ENCODE measurements at regions not wholly inside any gene's neighbourhood (a gene's known extent, or its start where the extent isn't known, plus 50 kb on each side); places are given as distances from the start of the nearest gene placed in this dataset.
"Not testable (repeated sequence)": the region's sequence is repeated elsewhere in the genome, so short reads cannot be mapped to it uniquely, and the experiment has no call there.

- H3K27me3 Mint-ChIP-seq (ENCODE audit: low read depth, poor library complexity): no peaks in the 10 kb centered on the region
- peaks cover 35% of the 10 kb centered on the region for H3K4me1 Mint-ChIP-seq
- no peaks in the 10 kb centered on the region for H3K9me3 Mint-ChIP-seq
- TF ChIP-seq CTCF (IDR thresholded peaks at IDR 0.05): no peak
- peaks cover 12% of the 10 kb centered on the region for H3K36me3 Mint-ChIP-seq (ENCODE audit: low read depth)
- no peak overlapping the region for H3K27ac Mint-ChIP-seq
- DNase-seq: no peak
- H3K4me3 Mint-ChIP-seq: no peak overlapping the region
These were observed 159.6 kb upstream of the PZP start for GRCh38 chr12:9367828-9368227.

GRCh38 chr12:9367201-9367600 is 159.0 kb upstream of the PZP start:
- no peaks in the 10 kb centered on the region for H3K27me3 Mint-ChIP-seq (ENCODE audit: low read depth, poor library complexity)
- H3K4me3 Mint-ChIP-seq: no peak overlapping the region
- TF ChIP-seq CTCF (IDR thresholded peaks at IDR 0.05): no peak
- H3K9me3 Mint-ChIP-seq: no peaks in the 10 kb centered on the region
- H3K27ac Mint-ChIP-seq: no peak overlapping the region
- peaks cover 7% of the 10 kb centered on the region for H3K36me3 Mint-ChIP-seq (ENCODE audit: low read depth)
- DNase-seq: no peak
- peaks cover 35% of the 10 kb centered on the region for H3K4me1 Mint-ChIP-seq

- Mint-ChIP-seq H3K4me3 (no peak overlapping the region), H3K9me3 (no peaks in the 10 kb centered on the region), H3K27ac (no peak overlapping the region), H3K27me3 (ENCODE audit: low read depth, poor library complexity) (no peaks in the 10 kb centered on the region), H3K36me3 (ENCODE audit: low read depth) (peaks cover 8% of the 10 kb centered on the region), H3K4me1 (peaks cover 35% of the 10 kb centered on the region)
- no peak for TF ChIP-seq CTCF (IDR thresholded peaks at IDR 0.05)
- no peak for DNase-seq
These were observed 157.1 kb upstream of the PZP start for GRCh38 chr12:9365296-9365695.

- peak; percentile 33 for DNase-seq
- Mint-ChIP-seq H3K27me3 (ENCODE audit: low read depth, poor library complexity) (no peaks in the 10 kb centered on the region), H3K4me1 (peaks cover 35% of the 10 kb centered on the region), H3K4me3 (no peak overlapping the region), H3K36me3 (ENCODE audit: low read depth) (peaks cover 8% of the 10 kb centered on the region), H3K27ac (no peak overlapping the region), H3K9me3 (no peaks in the 10 kb centered on the region)
- TF ChIP-seq CTCF (IDR thresholded peaks at IDR 0.05): no peak
These were observed 156.3 kb upstream of the PZP start for GRCh38 chr12:9364224-9365176.

- no peak for DNase-seq
- no peak for TF ChIP-seq CTCF (IDR thresholded peaks at IDR 0.05)
- no peak overlapping the region for H3K4me3 Mint-ChIP-seq
- peaks cover 21% of the 10 kb centered on the region for H3K36me3 Mint-ChIP-seq (ENCODE audit: low read depth)
- H3K4me1 Mint-ChIP-seq: peaks cover 35% of the 10 kb centered on the region
- peaks cover 3% of the 10 kb centered on the region for H3K9me3 Mint-ChIP-seq
- no peak overlapping the region for H3K27ac Mint-ChIP-seq
- H3K27me3 Mint-ChIP-seq (ENCODE audit: low read depth, poor library complexity): peaks cover 2% of the 10 kb centered on the region
These were observed 154.9 kb upstream of the PZP start for GRCh38 chr12:9363145-9363544.

GRCh38 chr12:9361879-9362326 is 153.7 kb upstream of the PZP start:
- H3K9me3 Mint-ChIP-seq: peaks cover 10% of the 10 kb centered on the region
- DNase-seq: no peak
- H3K36me3 Mint-ChIP-seq (ENCODE audit: low read depth): peaks cover 26% of the 10 kb centered on the region
- no peak for TF ChIP-seq CTCF (IDR thresholded peaks at IDR 0.05)
- H3K27ac Mint-ChIP-seq: no peak overlapping the region
- peaks cover 29% of the 10 kb centered on the region for H3K4me1 Mint-ChIP-seq
- H3K4me3 Mint-ChIP-seq: no peak overlapping the region
- H3K27me3 Mint-ChIP-seq (ENCODE audit: low read depth, poor library complexity): peaks cover 2% of the 10 kb centered on the region

GRCh38 chr12:9354009-9354754 is 146.0 kb upstream of the PZP start:
- not testable (repeated sequence) for H3K4me3 Mint-ChIP-seq; H3K4me1 Mint-ChIP-seq; DNase-seq; H3K27me3 Mint-ChIP-seq (ENCODE audit: low read depth, poor library complexity); H3K27ac Mint-ChIP-seq
- peaks cover 59% of the 10 kb centered on the region for H3K9me3 Mint-ChIP-seq
- H3K36me3 Mint-ChIP-seq (ENCODE audit: low read depth): peaks cover 73% of the 10 kb centered on the region
